HPDE6-E6E7 (cell line): ENCODE measurements at regions not wholly inside any gene's neighbourhood (a gene's known extent, or its start where the extent isn't known, plus 50 kb on each side); places are given as distances from the start of the nearest gene placed in this dataset.

Experiments
- DNase-seq: peaks from one replicate; pipeline ENCODE4 v3.0.0; 2011; ENCODE audit warnings: missing footprints; ENCODE audit errors: extremely low spot score

DNA sequence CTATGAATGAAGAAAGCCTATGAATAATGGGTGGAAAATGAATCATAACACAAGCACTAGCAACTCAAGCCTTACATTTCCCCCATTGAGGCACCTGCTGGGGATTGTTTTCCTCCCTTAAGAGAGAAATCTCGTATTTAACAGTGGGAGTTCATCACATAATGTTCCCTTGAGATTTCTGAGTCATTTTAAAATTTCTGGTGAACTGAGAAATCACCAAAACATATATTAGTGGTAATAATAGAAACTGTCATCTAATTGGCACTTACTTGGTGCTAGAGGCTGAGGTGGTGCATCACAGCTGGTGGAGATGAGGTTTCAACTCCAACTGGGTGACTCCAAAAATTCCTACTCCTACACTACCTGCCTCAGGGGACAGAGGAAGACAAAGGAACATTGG, 561.3 kb upstream of the LCORL start:
- no peak for DNase-seq

DNA sequence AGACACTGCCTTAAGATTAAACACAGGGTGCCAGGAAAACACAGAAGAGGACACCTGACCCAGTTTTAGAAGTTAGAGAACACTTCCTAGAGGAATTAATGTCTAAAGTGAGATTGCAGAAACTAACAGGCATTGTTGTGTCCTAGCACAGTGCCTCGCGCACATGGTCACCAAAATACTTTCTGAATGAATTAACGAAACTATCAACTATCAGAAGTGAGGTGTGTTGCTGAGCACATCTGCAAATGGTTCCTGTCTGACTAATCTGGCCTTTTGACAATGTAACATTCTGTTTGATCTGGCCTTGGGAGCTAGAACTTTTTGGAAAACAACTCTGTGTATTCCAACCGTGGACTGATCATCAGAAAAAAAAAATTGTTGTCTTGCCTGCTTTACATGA, 556.8 kb upstream of the LCORL start:
- no peak for DNase-seq

DNA sequence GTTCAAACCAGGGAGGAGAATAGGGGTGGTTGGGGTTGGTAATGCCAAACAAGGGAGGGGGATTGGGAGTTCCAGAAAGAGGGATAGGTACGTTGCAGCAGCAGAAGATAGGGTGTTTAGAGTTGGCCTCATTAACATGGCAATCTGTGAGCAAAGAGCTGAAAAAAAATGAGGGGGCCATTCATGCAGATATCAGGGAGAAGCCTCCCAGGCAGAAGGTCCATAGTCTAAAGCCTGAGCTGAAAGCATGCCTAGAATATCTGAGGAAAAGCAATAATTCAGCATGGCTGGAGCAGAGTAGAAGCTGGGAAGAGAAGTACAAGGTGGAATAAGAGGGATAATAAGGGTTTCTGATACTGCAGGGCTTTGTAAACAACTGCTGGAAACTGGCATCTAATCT, 550.9 kb upstream of the LCORL start:
- DNase-seq, result no peak

DNA sequence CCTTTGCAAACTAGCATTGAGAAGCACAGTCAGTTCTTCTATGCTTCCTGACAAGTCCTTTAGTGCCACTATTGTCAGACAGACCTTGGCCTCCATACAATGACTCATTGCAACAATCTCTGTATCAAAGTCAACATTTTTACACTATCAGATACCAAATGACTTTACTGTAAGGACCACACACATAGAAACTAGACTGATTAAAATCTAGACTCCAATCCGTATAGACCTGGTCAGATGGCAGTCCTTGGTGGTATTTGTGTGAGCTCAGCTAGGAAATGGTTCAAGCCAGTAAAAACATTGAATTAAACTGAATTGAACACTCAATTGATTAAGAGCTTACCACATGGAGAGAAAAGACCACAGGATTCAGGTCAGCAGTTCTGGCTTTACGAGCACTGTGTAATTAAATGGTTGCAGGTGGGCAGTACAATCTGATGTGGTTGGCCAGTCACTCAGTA, 549.8 kb upstream of the LCORL start:
- DNase-seq, result no peak

DNA sequence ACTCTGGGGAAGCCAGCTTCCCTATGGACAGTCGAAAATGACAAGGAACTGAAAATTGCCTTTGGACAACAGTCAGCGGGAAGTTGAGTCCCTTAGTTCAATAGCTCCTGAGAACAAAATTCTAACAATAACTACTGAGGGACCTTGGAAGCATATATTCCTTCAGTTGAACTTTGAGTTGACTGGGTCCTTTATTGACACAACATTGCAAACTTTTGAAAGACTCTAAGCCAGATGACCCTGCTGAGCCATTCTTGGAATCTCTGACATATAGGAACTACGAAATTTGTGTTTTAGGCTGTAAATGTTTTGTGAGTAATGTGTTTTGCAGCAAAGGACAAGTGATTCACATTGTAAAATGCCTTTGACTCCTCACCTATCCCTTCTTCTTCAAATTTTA, 548.8 kb upstream of the LCORL start:
- no peak for DNase-seq

DNA sequence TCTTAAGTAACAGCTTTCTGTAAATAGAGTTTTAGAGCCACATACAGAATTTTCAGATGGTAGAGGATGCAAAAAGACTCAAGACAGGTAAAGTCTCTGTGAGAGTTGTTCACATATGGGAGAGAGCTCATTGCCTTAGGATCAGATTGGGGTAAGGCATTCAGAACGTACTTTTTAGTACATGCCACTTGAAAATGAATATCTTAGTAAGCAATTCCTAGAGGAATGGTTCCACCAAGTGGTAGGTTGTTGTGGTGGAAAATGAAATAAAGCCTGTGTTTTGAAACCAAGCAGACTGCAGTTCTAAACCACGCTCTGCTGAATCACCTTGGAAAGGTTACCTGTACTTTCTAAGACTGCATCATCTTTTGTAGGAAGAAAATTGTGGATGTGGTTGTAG, 547.0 kb upstream of the LCORL start:
- DNase-seq, result no peak

DNA sequence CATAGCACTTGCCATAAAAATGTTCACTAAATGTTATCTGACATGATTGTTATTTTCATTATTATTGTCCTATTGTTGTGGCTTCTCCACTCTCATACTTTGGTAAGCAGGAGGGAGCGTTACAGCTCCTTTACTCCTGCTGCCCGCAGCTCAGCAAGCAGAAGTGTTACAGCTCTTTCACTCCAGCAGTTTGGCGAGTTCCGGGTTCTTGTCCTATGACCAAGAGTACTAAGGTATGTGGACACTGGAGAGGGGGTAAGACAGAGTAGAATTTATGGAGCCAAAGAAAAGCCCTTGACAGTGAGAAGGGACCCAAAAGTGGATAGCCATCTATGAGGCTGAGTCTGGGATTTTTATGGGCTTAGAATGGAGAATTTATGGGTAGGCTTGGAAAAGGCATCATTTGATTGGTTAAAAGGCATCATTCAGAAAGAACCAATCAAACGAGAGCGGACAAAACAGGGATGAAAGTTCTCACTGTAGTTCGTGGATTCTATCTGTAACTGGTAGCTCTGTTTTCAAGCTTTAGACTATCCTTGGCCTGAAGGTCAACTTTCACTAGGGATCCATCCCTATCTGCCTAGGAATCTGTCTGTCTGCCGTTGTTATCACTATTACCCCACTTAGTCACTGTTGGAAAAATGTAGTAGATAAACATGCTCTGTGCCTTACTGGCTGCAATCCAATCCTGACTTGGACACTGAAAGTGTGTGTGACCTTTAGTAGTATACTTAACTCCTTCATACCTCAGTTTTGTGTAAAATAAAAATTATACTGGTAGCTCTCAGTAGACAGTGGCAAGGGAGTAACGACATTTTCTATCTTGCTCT, 545.6 kb upstream of the LCORL start:
- DNase-seq, result no peak

DNA sequence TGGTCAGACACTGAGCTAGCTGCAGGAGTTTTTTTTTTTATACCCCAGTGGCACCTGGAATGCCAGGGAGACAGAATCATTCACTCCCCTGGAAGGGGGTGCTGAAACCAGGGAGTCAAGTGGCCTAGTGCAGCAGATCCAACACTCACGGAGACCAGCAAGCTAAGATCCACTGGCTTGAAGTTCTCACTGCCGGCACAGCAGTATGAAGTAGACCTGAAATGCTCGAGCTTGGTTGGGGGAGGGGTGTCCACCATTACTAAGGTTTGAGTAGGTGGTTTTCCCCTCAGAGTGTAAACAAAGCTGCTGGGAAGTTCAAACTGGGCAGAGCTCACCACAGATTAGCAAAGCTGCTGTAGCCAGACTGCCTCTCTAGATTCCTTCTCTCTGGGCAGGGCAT, 537.9 kb upstream of the LCORL start:
- no peak for DNase-seq

DNA sequence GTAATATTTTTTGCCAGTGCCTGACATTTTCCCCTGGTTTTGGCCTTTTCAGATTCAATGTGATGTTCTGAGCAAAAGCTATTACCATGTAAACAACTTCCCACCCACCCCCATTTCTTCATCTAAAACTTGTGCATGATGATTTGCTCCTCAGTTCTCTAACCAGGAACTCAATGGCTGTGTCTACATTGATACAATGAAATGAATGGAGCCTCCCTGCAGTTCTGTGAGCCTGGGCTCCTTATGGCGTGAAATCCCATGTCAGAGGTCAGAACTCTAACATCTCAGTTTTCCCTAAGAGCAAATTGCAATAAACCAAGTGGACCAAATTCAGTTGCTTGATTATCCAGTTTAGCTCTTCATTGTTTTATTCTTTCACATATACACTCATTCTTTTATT, 534.8 kb upstream of the LCORL start:
- DNase-seq, result no peak

DNA sequence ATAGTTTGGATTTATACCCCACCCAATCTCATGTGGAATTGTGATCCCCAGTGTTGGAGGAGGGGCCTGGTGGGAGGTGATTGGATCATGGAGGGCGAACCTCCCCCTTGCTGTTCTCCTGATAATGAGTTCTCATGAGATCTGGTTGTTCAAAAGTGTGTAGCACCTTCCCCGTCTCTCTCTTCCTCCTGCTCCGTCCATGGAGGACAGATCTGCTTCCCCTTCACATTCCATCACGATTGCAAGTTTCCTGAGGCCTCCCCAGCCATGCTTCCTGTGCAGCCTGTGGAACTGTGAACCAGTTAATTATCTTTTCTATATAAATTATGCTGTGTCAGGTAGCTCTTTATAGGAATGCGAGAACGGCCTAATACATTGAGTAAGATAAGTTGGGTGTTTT, 518.8 kb upstream of the LCORL start:
- no peak for DNase-seq

DNA sequence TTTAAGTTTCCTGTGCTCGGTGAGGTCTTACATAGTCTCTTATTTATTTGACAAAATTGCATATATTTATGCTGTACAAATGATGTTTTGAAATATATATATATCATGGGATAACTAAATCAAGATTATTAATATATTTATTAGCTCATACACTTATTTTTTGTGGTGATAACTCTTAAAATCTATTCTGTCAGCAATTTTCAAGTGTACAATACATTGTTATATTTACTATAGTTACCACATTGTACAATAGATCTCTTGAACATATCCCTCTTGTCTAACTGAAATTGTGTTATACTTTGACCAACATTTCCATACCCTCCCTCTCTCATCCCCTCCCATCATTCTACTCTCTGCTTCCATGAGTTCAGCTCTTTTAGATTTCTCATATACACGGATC, 516.6 kb upstream of the LCORL start:
- DNase-seq, result no peak

DNA sequence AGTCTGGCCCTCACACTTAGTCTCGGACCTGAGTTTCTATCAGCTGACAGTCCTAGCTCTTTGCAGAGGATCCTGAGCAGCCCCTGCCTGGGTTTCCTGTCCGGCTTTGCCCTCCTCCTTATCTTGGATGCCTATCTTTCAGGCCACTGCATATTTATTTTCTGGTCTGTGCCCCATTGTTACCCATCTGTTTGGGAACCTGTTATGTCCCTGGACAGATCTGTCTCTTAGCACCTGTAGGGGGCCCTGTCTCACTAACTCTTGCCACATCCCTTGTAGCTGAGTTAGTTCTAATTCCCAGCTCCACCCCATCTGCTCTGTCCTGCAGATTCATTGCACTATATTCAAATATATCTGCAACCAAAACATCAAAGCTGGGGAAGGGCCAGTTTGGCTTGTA, 514.9 kb upstream of the LCORL start:
- no peak for DNase-seq

DNA sequence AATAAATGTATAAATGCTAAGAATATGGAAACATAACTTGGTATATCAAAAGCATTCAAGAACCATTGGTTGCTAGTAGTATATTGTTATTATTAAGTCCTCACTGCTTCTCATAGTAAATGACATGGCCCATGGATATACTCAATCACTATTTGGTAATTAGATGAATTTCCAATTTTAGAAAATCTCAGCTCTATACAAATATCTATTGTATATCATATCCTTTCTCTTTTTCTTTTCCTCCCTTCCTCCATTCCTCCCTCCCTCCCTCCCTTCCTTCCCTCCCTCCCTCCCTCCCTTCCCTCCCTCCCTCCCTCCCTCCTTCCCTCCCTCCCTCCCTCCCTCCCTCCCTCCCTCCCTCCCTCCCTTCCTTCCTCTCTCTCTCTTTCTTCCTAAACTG, 514.4 kb upstream of the LCORL start:
- no peak for DNase-seq

DNA sequence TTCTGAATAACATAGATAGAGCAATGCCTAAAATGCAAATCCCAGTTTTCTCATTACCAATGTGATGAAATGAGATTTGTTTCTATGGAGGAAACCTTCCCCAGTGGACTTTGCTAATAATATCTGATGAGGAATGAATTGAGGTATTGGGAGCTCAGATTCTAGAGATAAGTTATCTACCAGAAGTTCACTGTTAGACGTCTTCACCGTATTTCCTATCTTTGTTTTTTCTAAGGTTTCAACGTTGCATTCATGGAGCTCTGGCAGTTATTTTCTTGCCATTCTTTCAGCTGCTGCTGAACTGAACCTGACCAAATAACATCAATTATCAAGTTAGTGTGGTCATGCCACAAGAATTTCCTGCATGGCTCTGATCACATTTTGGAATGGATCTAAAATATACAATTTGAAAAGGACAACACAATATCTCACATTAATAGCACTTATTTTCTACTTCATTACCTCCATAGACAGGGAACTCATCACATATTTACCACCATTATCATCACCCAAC, 511.8 kb upstream of the LCORL start:
- no peak for DNase-seq

DNA sequence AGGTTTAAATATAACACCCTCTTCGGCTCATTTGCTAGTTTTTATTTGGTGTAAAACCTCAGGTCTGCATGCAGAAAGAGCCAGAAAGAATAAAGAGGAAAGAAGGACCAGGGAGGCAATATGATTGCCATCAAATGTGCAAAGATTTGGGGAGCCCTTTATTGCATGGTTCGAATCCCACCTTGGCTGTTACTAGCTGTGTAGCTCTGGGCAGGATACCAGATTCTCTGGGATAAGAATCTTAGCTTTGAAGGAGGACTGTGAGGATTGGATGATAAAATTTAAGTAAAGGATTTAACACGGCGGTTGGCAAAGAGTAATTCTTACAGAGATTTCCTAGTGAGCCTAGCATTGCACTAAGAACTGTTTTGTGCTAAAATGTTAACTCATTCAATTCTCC, 510.2 kb upstream of the LCORL start:
- DNase-seq, result no peak

DNA sequence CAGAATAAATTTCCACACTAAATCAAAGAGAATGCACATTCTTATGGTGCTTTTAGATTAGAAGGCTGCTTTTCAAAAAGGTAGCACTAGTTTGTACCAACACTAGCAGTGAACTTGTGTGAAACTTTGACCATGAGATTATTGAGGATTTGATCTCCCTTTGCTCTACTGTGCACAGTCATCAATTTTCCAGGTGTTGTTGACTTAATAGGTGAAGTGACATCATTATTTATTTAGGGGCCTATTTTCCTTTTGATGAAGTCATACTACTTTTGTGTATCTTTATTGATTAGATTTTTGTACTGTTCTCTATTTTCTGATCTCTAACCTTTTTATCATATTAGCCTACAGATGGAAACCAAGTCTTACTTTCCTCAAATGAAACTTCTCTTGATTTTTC, 507.9 kb upstream of the LCORL start:
- DNase-seq, result no peak

DNA sequence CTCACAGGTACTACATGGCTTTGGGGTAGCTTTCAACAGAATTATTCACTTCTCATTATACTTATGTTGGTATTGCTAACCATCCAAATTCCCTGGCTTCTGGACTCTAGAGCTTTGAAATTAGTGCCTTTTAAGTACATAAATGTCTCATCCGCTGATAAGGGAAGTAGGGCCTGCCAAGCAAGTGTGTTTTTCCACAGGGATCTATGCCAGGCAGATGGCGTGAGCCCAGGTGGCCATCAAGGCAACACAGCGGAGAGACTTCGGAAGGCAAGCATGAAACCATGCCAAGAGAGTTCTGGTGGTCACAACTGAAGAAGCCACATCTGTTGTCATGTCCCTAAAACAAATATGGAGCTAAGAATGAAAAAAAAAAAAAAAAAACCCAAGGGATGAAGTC, 503.1 kb upstream of the LCORL start:
- DNase-seq, result no peak

DNA sequence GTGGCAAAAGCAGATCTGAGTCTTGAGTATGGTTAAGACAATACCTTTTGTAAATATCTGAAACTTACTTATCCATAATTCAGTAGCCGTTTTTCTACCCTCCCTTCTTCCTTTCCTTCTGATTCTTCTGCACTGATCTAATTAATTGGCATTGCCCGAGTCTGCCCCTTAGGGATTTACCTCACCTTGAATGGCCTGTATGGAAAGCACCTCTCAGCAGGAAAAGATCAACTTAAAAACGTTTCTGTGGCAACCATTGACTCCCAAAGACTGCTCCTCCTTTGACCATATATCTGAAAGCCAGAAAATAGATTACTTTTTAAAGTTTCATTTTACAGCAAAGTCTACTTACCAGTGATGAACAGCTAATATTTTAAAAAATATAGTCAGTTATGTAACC, 496.5 kb upstream of the LCORL start:
- DNase-seq, result no peak

DNA sequence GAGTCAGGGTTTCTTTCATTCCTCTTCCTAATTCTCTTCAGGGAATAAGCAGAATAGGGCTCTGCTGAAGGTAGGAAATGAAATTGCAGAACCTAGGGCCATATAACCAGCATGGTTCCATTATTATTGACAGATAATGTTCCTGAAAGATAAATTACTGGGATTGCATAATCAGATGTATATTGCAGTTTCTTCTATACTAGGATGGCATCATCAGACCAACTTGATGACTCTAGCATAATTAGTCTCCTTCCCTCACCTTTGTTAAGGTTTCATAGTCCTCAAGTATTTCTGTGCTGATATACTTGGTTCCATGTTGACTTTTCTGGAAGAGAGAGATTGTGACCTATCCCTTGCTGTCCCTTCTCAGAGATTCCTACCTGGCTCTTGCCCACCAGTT, 492.3 kb upstream of the LCORL start:
- no peak for DNase-seq

DNA sequence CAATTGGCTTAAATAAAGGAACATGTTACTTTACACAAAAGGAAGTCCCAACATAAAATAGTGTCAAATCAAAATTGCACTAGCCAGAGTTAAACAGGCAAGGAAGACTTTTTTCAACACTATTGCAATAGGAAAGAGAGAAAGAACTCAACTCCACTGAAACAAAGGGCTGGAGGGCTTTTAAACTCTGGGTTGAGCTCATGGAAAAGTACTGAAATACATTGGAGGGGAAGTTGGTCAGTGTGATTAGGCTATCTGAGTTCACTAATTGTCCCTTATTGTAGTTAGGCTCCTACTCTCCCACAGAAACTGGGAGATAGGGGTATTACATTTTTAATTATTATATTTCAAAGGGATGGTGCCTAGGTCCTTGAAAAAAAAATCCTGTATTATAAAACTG, 491.2 kb upstream of the LCORL start:
- no peak for DNase-seq

DNA sequence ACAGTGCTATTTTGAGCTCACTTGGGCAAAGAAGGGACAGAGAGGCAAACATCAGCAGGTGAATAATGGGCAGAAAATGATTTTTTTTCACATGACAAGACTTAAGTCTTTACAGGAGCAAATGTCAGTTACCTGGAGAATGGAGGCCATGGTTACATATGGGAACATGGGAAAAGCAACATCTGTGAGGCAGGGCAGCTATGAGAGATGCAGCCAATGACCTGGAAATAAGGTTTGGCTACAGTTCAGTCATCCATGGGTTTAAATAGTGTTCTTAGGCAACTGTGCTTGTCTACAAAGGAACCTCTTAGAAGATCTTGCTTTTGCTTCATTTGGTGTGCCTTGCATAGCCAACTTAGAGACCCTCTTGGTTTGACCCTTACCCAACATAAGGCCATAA, 490.2 kb upstream of the LCORL start:
- DNase-seq, result no peak

DNA sequence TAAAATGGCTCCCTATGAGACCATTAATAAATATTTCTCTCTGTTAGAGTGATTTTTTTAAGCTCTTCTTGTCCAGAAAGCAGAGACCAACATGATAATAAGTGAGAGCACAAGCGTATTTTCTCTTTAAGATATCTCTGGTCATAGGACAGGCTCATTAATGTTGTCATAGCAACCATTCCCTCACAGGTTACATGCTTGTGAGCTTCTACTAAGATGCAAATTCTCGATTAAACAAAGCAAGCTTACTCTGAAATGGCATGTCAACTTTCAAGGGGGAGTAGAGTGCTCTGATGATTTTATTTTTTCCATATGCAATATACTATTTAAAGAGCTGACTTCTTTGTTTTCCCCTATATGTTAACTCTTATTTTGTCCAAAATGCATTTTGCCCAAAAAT, 487.2 kb upstream of the LCORL start:
- no peak for DNase-seq

DNA sequence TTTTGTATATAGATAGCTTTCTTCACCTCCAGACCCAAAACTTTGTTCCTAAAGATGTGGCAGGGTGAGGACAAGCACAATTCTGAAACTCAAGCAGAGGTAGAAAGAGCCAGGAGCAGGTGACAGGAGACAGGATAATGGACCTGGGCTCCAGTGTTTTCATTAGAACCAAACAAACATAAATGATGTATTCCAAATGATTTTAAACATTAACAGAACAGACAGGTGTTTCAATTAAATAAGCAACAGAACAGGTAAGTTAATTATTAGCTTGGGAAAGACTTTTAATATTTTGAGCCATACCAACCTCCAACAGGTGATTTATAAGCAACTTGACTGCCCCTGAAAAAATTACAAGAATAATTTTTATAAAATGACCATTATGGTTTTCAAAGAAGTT, 459.4 kb upstream of the LCORL start:
- no peak for DNase-seq

DNA sequence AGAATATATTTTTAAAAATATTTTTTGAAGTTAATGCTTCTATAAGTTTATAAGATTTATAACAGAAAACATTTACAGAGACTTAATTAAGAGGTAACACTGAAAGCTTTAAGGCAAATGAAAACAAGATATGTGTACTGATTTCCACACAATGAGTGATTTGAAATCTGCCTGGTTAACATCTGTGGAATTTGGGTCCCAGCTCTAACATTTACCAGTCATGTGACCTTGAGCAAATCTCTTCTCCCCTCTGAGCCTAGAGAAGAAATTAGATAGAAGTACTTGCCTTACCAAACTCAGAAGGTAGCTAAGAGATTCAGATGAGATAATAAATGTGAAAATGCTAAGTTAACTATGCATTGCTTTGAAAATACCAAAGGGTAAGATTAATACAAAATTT, 458.8 kb upstream of the LCORL start:
- no peak for DNase-seq
